Stomach (tissue), 8 donors: ENCODE measurements at regions not wholly inside any gene's neighbourhood (a gene's known extent, or its start where the extent isn't known, plus 50 kb on each side); places are given as distances from the start of the nearest gene placed in this dataset.

ENCODE experiments used
- DNase-seq, 2 donors: peaks; one replicate each; pipeline versions ENCODE4 v3.0.0 to v3.0.0-alpha.2; 2013 to 2019
- H3K27ac ChIP-seq, 5 donors: fragments of 200-600 bp in 4 of 5; sonication (generic) in 4 of 5; one replicate each; pipeline ENCODE4 v1.5.1; 2013 to 2019; ENCODE audit warnings: mild to moderate bottlenecking in 1 of 5, moderate library complexity in 1 of 5
- H3K27me3 ChIP-seq, 3 donors: fragments of 200-600 bp; sonication (generic); one replicate each; pipeline ENCODE4 v1.5.1; 2017 to 2019; ENCODE audit warnings: mixed run types in 1 of 3
- H3K36me3 ChIP-seq, 4 donors: fragments of 200-600 bp; sonication (generic); 1 replicate in 3 of 4; 2 replicates in 1 of 4; pipeline ENCODE4 v1.5.1; 2016 to 2019
- H3K4me1 ChIP-seq, 4 donors: fragments of 200-600 bp; sonication (generic); one replicate each; pipeline ENCODE4 v1.5.1; 2016 to 2019
- H3K4me3 ChIP-seq, 4 donors: fragments of 200-600 bp; sonication (generic) in 3 of 4; one replicate each; pipeline ENCODE4 v1.5.1; 2016 to 2019; ENCODE audit warnings: mild to moderate bottlenecking in 1 of 4
- H3K9me3 ChIP-seq, 4 donors: fragments of 200-600 bp; sonication (generic); one replicate each; pipeline ENCODE4 v1.5.1; 2016 to 2019
- CTCF ChIP-seq, 7 experiments: fragments of 450-650 bp in 4 of 7; fragments of 200-600 bp in 3 of 7; sonication (generic) in 3 of 7; IDR thresholded peaks; one replicate each; pipeline ENCODE4 v1.5.1; 2016 to 2019; ENCODE audit warnings: antibody characterized with exemption in 7 of 7, control low read depth in 2 of 7, mild to moderate bottlenecking in 1 of 7
- EP300 ChIP-seq: sonication (generic); formaldehyde crosslinking; IDR thresholded peaks from one replicate; pipeline ENCODE4 v1.6.1; 2017; ENCODE audit warnings: antibody characterized with exemption
- POLR2A ChIP-seq, 4 donors: fragments of 450-650 bp; IDR thresholded peaks; one replicate each; pipeline ENCODE4 v1.6.1; 2016; ENCODE audit warnings: antibody characterized with exemption in 4 of 4, control low read depth in 2 of 4, mild to moderate bottlenecking in 1 of 4, moderate library complexity in 1 of 4
- POLR2AphosphoS5 ChIP-seq, 3 donors: sonication (generic); formaldehyde crosslinking; IDR thresholded peaks; one replicate each; pipeline ENCODE4 v1.6.1; 2016; ENCODE audit warnings: antibody characterized with exemption in 3 of 3
- WGBS, 5 donors: extraction: QIAGEN DNeasy Blood & Tissue Kit in 3 of 5; methylation state at CpG; one replicate each; pipeline versions ENCODE4 v1.1.5 to v1.1.7; 2013 to 2018; 5-methylcytosine and 5-hydroxymethylcytosine counted together
- intact Hi-C: fragments of 100-400 bp; cut with DNase I; formaldehyde crosslinking; loops from one replicate; pipeline ENCODE4 v1.15.1; 2023; ENCODE audit warnings: low total_unique reads
- donor health status: healthy with polysubstance abuse.
- donor health status: Bipolar disorder and iron deficiency.
- donor health status: healthy.

DNA sequence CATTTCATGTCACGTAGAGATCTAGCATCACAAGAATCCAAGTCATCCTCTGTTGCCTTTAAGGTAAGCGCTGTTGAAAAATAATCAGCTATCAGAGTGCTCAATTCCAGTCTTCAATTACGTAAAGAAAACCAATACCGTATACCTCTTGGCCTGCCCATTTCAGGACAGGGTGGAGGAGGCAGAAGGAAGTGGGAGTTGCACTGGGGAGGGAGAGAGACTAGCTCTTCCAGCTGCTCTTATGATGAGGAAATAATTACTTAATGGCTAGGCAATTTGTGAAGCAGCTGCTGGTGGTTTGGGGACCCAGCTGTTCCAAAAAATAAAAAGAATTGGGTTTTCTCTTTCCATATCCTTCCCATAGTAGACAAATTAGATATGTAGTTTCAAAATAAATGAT lies 365.8 kb upstream of the MCTP2 start:
- TF ChIP-seq POLR2AphosphoS5 (IDR thresholded peaks at IDR 0.05) (no peak), POLR2A (IDR thresholded peaks at IDR 0.05) (no peak), EP300 (no peak), CTCF (IDR thresholded peaks at IDR 0.05) (no peak)
- 60 to 84% (median 74%) methylated on average over 4 of the region's 4 CpGs for WGBS, 5 donors
- DNase-seq: peak in 1 of 2 donors; percentile 26
- no peaks in the 10 kb centered on the region for H3K9me3 ChIP-seq
- no peaks in the 10 kb centered on the region for H3K36me3 ChIP-seq
- intact Hi-C loops: no loop called here
- H3K27ac ChIP-seq: peak overlapping the region in 1 of 5 donors; percentile 22
- no peaks in the 10 kb centered on the region for H3K27me3 ChIP-seq
- no peak overlapping the region for H3K4me3 ChIP-seq
- peaks cover 0 to 4% (median 0%) of the 10 kb centered on the region in 4 donors for H3K4me1 ChIP-seq

DNA sequence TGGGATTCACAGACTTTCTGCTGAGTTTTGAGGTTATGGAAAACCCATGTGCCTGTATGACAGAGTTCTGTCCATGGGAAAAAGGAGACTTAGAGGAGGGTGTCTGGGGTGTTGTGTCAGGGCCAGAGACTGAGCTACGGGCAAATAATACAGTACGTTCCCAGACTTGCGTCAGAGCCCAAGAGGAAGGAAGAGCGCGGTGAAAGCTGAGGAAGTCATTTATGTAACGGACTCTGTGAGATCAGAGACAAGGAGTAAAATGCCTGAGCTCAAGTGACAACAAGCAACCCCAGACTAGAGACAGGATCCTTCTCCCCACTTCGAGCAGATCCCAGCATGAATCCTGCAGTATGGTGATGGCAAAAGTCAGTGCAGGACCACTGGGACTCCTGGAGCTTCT lies 368.6 kb upstream of the MCTP2 start:
- no peaks in the 10 kb centered on the region for H3K36me3 ChIP-seq
- H3K9me3 ChIP-seq: no peaks in the 10 kb centered on the region
- peak overlapping the region in 1 of 4 donors; percentile 21 for H3K4me3 ChIP-seq
- H3K27ac ChIP-seq: peak overlapping the region in 4 of 5 donors; percentile 9 to 72 (median 57)
- DNase-seq: peak in 1 of 2 donors; percentile 24
- intact Hi-C loops: no loop called here
- WGBS, 5 donors: 67 to 80% (median 70%) methylated on average over 7 of the region's 7 CpGs
- peaks cover 0 to 4% (median 0%) of the 10 kb centered on the region in 4 donors for H3K4me1 ChIP-seq
- TF ChIP-seq CTCF (IDR thresholded peaks at IDR 0.05) (no peak), POLR2A (IDR thresholded peaks at IDR 0.05) (no peak), EP300 (peak; percentile 15), POLR2AphosphoS5 (IDR thresholded peaks at IDR 0.05) (peak in 1 of 3 donors; percentile 29)
- no peaks in the 10 kb centered on the region for H3K27me3 ChIP-seq

DNA sequence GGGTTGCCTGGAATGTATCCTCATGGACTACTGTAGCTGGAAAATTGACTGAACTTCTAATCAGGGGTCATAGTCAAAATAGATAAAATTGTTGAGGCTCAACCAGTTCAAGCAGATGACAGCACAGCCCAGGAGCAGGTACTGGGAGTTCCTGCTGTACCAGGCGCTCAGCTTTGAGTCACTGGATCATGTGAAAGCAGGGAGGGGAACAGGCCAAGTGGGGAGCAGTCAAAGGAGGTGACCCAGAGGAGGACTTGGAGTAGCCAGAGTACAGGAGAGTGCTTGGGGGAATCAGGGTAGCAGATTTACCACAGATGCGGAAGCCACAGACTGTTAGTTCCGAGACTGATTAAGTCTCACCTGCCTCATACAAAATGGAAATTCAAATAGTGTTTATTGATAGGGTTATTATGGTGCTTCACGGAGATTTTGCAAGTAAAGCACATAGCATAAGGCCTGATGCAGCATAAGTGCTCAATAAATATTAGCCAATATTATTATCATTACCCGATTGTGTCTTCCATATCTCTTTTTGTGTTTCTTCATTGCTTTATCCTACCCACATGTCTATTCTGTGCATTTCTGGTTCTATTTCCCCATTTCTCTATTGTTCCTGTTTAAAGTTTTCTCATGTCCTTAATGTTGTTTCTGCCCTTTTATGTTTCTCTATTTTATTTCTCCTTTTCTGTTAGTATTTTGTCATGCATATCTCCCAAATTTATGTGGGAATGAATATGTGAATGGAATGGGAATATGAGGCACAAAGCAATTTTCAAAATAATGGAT lies 369.2 kb upstream of the MCTP2 start:
- intact Hi-C loops: no loop called here
- peak overlapping the region in 4 of 5 donors; percentile 2 to 72 (median 57) for H3K27ac ChIP-seq
- H3K4me3 ChIP-seq: no peak overlapping the region
- WGBS, 5 donors: 72 to 83% (median 78%) methylated on average over 5 of the region's 5 CpGs
- no peaks in the 10 kb centered on the region for H3K9me3 ChIP-seq
- no peaks in the 10 kb centered on the region for H3K36me3 ChIP-seq
- TF ChIP-seq POLR2A (IDR thresholded peaks at IDR 0.05): no peak
- TF ChIP-seq EP300: no peak
- no peak for TF ChIP-seq POLR2AphosphoS5 (IDR thresholded peaks at IDR 0.05)
- TF ChIP-seq CTCF (IDR thresholded peaks at IDR 0.05): no peak
- DNase-seq: no peak
- peaks cover 0 to 4% (median 0%) of the 10 kb centered on the region in 4 donors for H3K4me1 ChIP-seq
- no peaks in the 10 kb centered on the region for H3K27me3 ChIP-seq

DNA sequence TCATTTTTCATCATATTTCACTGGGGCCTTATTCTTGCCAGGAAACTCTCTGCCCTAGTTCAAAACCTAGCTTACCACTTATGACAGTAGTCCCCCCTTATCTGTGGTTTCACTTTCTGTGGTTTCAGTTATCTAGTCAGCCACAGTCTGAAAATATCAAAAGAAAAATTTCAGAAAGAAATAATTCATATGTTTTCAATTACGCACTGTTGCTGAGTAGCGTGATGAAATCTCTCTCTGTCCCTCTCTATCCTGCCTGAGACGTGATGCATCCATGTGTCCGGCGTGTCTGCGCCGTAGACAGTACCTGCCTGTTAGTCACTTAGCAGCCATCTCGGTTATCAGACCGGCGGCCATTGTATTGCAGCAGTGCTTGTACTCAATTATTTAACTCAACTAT lies 369.9 kb upstream of the MCTP2 start:
- H3K4me1 ChIP-seq: peaks cover 0 to 4% (median 0%) of the 10 kb centered on the region in 4 donors
- no peaks in the 10 kb centered on the region for H3K27me3 ChIP-seq
- no peak for TF ChIP-seq POLR2AphosphoS5 (IDR thresholded peaks at IDR 0.05)
- no peak for TF ChIP-seq CTCF (IDR thresholded peaks at IDR 0.05)
- TF ChIP-seq POLR2A (IDR thresholded peaks at IDR 0.05): no peak
- no peak for TF ChIP-seq EP300
- intact Hi-C loops: no loop called here
- no peaks in the 10 kb centered on the region for H3K36me3 ChIP-seq
- H3K27ac ChIP-seq: peak overlapping the region in 3 of 5 donors; percentile 46 to 72 (median 68)
- 83 to 92% (median 89%) methylated on average over 10 of the region's 10 CpGs for WGBS, 5 donors
- DNase-seq: no peak
- H3K9me3 ChIP-seq: no peaks in the 10 kb centered on the region
- no peak overlapping the region for H3K4me3 ChIP-seq
